ENCODE measurements at regions not wholly inside any gene's neighbourhood (a gene's known extent, or its start where the extent isn't known, plus 50 kb on each side); places are given as distances from the start of the nearest gene placed in this dataset.

- TF ChIP-seq CTCF (conservative IDR thresholded peaks at IDR 0.05; ENCODE audit: low read length) (no peak), EZH2phosphoT487 (IDR thresholded peaks at IDR 0.05; ENCODE audit: borderline replicate concordance, low read depth, low read length) (no peak)
Measured at GRCh38 chr4:42751587-42751986, 94.7 kb upstream of the ATP8A1 start.
